NCI-H2196 (cell line): ENCODE measurements at regions not wholly inside any gene's neighbourhood (a gene's known extent, or its start where the extent isn't known, plus 50 kb on each side); places are given as distances from the start of the nearest gene placed in this dataset.

Experiments
- DNase-seq: peaks from one replicate; lab custom pipeline; 2025; ENCODE audit not compliant: unreplicated experiment; lab: John Stamatoyannopoulos, UW

- no peak for DNase-seq
These were observed 384.3 kb downstream of the SEC16B start for GRCh38 chr1:177585302-177586220.

DNA sequence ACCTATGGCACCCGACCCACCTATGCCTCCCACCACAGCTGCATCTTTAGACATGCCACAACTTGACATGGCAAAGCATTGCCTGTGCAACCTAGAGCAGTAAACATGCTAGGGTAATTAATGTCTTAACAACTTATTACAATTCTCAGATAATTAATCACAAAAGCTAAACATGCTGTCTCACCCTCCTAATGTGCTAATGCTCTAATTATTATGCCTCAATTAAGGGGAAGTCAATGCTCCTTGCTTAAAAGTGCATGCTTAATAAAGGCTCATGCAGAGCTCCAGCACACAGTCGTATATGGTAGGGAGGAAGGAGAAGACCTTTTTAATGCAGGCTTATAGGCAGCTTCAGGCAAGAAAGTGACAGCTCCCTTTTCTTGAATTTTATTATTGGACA, 396.0 kb downstream of the SEC16B start:
- DNase-seq = no peak

GRCh38 chr1:177571485-177572076, 398.3 kb downstream of the SEC16B start:
- DNase-seq = no peak

GRCh38 chr1:177571076-177571475, 398.8 kb downstream of the SEC16B start:
- DNase-seq = no peak

GRCh38 chr1:177569476-177569875, 398.7 kb downstream of the BRINP2 start:
- DNase-seq = no peak

DNA sequence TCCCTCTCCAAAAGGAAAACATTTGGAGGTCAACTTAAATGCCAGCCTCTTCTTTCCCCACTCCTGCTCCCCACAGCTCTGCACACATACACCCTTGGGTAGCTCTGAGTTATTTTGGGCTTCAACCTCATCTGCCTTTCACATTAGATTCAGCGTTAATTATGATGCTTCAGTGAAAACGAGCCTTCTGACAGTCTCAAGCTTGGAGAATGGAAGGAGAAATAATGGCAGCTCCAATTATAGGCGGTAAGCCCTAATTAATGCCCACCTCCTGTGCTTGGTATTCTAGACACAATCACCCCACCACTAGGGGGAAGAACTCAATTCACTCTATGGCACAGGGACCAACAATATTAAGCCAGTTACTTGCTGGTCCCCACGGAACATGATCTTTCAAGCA, 397.9 kb downstream of the BRINP2 start:
- no peak for DNase-seq

- DNase-seq = no peak
These were observed 396.6 kb downstream of the BRINP2 start for GRCh38 chr1:177567393-177567792.

DNA sequence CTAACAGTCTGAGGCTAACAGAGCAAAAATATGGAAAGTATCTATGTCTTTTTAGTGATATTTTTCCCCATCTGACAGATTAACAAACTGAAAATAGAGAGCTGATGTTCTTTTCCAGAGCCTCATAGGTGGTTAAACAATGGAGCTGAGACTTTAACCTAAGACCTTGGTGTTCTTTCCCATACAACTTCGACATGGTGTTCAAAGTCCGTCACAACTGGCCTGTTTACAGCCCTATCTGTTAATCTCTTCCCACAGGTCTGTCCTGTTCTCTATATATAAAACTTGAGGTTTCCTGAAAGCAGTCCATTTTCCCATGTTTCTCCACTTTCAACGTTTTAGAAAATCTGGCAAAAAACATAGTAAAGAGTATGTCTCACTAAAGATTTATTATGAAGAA, 395.7 kb downstream of the BRINP2 start:
- DNase-seq = no peak

GRCh38 chr1:177561436-177561835, 390.7 kb downstream of the BRINP2 start:
- DNase-seq = no peak

- no peak for DNase-seq
These were observed 387.6 kb downstream of the BRINP2 start for GRCh38 chr1:177558372-177558771.

DNA sequence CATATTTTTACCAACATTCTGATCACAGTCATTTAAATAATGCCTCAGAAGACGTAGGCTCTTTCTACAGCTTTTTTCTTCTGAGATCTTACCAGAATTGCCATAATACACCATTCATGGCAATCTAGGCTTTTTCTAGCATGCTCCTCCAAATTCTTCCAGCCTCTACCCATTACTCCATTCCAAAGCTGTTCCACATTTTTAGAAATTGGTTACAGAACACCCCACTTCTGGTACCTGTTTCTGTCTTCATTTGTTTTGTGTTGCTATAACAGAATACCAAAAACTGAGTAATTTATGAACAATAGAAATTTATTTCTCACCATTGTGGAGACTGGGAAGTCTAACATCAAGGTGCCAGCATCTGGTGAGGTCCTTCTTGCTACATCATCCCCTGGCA, 385.4 kb downstream of the BRINP2 start:
- no peak for DNase-seq

GRCh38 chr1:177547200-177547599, 376.4 kb downstream of the BRINP2 start:
- DNase-seq = no peak

GRCh38 chr1:177546346-177546745, 375.6 kb downstream of the BRINP2 start:
- no peak for DNase-seq

DNA sequence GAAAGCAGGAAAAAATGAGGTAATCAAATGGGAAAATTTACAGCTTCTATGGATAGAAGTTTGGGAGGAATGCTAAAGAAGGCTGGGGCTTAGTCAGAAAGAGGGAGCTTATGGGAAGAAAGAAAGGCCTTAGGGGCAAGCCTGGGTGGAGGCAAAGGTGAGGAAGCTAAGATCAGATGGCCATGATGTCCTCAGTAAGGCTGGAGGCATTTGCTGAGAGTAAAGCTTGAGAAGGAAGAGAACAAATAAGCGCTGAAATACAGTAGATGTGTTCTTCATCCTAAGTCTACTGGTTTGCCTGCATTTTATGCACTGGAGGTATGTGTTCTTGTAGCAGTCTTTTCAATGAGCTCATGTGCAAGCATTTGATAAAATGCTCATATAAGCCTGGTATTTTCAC, 355.4 kb downstream of the BRINP2 start:
- no peak for DNase-seq

DNA sequence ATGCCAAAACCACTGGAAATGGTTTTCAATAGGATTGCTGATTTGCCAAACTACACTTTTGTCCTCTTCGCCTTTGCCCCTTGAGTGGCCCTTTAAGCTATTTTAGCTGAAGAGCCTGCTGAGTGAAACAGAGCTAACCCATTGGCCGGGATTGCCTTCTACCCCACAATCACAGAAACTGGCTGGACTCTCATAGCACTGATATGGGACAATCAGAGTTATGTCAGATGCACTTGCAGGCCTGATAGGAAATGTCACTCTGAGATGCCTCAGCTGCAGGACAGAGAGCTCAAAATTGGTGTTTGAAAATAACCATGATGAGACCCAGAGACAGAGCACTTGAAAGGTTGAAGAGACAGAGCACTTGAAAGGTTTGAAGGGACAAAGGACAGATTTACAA, 354.4 kb downstream of the BRINP2 start:
- DNase-seq = no peak

DNA sequence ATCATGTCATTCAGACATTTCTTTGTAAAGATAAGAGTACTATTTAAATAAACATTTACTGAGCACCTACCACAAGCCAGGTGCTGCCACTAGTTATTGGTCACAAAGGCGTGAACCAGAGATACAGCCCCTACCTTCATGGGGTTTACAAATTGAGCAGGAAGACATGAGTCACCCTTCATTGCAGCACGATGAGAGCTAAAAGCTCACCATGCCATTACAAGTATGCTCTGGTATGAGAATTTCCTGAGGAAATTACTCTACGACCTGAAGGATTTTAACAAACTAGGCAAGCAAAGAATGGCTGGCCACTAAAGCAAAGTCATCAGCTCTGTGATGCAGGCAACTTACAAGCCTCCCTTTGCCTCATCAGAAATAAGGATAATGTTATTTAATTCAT, 346.8 kb downstream of the BRINP2 start:
- DNase-seq = no peak

DNA sequence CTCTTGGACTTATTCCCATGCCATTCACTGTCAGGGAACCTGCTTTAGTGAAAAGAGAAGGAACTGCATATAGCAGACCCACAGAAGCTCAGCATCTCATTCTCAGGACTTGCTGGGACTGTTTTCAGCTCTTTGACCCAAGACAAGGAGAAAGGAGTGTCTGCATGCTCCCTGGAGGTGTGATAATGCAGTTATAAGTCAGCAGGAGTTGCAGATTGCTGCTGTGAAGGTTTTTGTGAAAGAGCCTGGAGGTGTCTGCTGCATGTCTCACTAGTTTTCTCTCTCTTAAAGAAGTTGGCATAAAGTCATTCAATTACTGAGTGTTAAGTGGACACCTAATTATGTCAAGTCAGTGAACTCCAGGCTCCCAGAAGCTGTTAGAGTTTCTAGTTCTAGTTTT, 343.4 kb downstream of the BRINP2 start:
- no peak for DNase-seq

GRCh38 chr1:177511036-177511435, 340.3 kb downstream of the BRINP2 start:
- no peak for DNase-seq

DNA sequence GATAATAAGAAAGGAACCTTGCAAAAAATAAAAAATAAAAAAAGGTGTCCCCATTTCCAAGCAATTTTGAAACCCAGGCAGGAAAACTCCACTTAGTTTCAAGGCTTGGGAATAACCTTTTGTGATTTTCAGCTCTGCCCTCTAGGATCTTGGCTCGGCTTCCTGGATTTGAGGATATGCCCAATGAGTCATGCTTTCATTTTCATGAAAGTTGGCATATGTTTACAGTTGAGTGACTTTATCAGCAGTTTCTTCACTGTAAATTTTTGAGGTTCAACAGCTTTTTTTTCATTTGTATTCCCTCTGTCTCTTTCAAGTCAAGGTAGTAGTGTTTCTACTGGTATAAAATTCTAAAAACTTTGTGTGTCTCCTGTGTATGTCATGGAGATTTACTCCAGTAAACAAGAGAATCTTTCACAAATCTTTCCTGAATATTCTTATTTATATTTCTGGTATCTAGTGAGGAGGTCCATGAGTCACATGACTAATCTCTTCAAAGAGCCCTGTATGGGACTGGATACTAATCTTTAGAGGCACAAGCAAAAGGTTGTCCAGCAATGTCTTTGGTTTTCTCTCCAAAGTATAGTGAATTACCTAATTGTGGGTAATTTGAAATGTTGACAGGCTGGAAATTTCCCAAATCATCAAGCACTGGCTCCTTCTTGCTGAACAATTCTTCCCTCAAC, 335.3 kb downstream of the BRINP2 start:
- DNase-seq = no peak

DNA sequence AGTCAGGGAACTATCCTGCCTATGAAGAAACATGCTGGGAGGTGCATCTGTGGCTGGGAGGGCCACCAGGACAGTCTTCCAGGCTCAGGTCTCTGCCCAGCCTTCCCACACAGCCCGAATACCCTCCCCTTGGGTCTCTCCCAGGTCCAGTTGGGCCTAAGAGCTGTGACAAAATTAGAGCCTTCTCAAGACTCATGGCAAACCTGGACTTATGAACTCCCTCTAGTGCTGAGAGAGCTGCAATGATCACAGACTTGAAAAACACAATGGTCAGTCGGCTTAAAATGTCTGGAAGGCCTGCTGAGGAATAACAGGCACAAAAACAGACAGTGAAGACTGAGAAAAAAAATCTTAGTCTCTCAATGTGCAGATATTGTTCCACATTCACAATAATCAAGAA, 325.1 kb downstream of the BRINP2 start:
- no peak for DNase-seq

DNA sequence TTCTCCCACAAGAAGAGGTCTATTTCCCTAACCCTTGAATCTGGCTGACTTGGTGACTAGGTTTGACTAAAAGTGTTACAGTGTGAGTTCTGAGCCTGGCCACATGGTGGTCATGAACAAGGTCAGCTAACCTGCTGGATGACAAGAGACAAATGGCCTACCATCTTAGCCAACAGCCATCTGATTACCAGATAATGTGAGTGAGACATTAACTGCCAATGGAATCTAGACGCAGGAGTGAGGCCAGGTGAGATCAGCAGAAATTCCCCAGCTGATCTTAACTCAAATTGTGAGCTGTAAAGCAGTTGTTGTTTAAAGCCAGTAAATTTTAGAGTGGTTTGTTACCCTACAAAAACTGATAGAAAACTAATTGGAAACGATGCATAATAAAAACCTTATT, 320.0 kb downstream of the BRINP2 start:
- no peak for DNase-seq

GRCh38 chr1:177490036-177490639, 319.4 kb downstream of the BRINP2 start:
- DNase-seq = no peak
